BJ (cell line): ENCODE measurements at regions not wholly inside any gene's neighbourhood (a gene's known extent, or its start where the extent isn't known, plus 50 kb on each side); places are given as distances from the start of the nearest gene placed in this dataset.
"Not testable (repeated sequence)": the region's sequence is repeated elsewhere in the genome, so short reads cannot be mapped to it uniquely, and the experiment has no call there.

ENCODE experiments used
- CTCF ChIA-PET: fragments of 350-600 bp; formaldehyde crosslinking; extraction: SDS; loops from one replicate; lab custom pipeline; 2021; ENCODE audit warnings: antibody characterized with exemption, inconsistent platforms; lab: Yijun Ruan, JAX
- POLR2A ChIA-PET: fragments of 300-600 bp; sonication (Branson Sonifier 250); formaldehyde crosslinking; extraction: SDS; loops from one replicate; lab custom pipeline; 2021; ENCODE audit warnings: antibody characterized with exemption; lab: Charles Lee
- DNase-seq: peaks from one replicate; pipeline ENCODE4 v3.0.0-alpha.2; 2011; ENCODE audit warnings: low read depth
- H3K27me3 ChIP-seq: 2 replicates; pipeline ENCODE4 v1.6.0; 2011; ENCODE audit warnings: low read length; ENCODE audit not compliant: control insufficient read depth, insufficient read depth
- H3K36me3 ChIP-seq: 2 replicates; pipeline ENCODE4 v1.5.1; 2011; ENCODE audit warnings: low read length; ENCODE audit not compliant: control insufficient read depth, insufficient read depth
- H3K4me3 ChIP-seq: 2 replicates; pipeline ENCODE4 v1.5.1; 2011; ENCODE audit warnings: low read depth, mild to moderate bottlenecking, control low read depth, low read length
- TF ChIP-seq, protein P1 (sequence below): IDR thresholded peaks from 2 replicates; pipeline ENCODE4 v1.5.1; 2011; ENCODE audit warnings: low read depth, mild to moderate bottlenecking, control low read depth, inconsistent platforms, low read length, moderate library complexity; ENCODE audit not compliant: insufficient read depth

DNA sequence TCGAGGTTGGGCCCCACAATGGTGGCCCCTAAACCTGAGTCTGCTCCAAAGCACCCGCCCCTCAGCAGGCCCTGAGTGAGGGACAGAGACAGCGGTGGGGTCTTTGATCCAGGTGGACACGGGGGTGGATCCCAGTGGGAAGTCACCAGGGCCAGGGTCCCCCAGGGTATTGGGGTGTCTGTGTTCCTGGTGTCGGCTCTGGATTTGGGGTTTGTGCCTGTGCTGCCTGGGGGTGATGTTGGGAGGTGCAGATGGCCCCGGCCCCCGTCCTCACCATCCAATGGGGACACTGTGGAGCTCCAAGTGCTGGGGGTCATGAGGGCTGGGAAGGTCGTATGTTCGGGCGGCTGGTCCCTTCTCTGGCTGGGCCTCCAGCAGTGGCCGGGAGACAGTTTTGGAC, 354.2 kb downstream of the TMEM121 start:
- POLR2A ChIA-PET = no interaction called here
- CTCF ChIA-PET = no interaction called here

DNA sequence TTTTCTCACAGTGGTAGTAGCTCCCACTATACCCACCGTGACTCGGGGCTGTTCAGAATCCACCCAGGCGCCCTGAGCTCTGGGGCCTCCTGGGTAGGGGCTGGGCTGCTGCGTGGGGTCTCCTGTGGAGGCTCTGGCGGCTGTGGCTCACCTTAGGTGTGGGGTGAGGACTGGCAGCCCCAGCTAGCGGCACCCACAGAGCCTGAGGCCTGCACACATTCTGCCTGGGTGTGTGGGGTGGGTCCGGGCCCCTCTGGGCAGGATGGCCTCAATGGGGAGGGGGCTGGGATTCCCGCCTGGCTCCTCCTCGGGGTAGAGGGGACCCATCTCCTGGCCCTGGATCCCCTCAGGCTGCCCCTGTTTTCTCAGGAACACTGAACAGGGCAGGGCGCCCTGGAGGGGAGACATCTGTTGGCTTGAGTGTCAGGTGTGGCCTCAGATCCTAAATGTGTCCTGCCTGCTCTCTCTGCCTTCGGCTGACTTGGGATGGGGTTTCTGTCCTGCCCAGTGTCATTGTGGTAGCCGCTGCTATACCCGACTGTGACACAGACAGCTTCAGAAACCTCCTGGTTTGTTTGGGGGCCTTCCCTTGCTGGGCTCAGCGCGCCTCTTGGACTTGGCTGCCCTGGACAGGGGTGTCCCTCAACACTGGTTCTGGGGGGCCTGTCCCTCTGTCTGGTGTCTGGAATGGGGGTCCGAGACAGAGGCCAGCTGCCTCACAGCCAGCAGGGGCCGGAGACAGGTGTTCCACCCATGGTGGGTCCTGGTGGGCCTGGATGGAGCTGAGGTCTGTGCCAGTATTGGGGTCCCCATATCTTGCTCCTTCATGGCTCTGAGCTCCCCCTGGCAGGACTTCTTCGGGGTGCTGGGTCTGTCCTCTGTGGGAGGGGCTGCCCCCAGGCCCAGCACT, 354.9 kb downstream of the TMEM121 start:
- Histone ChIP-seq H3K27me3 (no peaks in the 10 kb centered on the region), H3K36me3 (no peaks in the 10 kb centered on the region), H3K4me3 (no peak overlapping the region)
- TF ChIP-seq, protein P1, sequence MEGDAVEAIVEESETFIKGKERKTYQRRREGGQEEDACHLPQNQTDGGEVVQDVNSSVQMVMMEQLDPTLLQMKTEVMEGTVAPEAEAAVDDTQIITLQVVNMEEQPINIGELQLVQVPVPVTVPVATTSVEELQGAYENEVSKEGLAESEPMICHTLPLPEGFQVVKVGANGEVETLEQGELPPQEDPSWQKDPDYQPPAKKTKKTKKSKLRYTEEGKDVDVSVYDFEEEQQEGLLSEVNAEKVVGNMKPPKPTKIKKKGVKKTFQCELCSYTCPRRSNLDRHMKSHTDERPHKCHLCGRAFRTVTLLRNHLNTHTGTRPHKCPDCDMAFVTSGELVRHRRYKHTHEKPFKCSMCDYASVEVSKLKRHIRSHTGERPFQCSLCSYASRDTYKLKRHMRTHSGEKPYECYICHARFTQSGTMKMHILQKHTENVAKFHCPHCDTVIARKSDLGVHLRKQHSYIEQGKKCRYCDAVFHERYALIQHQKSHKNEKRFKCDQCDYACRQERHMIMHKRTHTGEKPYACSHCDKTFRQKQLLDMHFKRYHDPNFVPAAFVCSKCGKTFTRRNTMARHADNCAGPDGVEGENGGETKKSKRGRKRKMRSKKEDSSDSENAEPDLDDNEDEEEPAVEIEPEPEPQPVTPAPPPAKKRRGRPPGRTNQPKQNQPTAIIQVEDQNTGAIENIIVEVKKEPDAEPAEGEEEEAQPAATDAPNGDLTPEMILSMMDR = no peak
- DNase-seq = no peak
- ChIA-PET POLR2A (no interaction called here), CTCF (no interaction called here)

More for the DNA sequence above, 354.2 kb downstream of the TMEM121 start:
- H3K36me3 ChIP-seq = no peaks in the 10 kb centered on the region
- no peak for DNase-seq
- H3K27me3 ChIP-seq = no peaks in the 10 kb centered on the region
- no peak overlapping the region for H3K4me3 ChIP-seq
- TF ChIP-seq, protein P1 = no peak

DNA sequence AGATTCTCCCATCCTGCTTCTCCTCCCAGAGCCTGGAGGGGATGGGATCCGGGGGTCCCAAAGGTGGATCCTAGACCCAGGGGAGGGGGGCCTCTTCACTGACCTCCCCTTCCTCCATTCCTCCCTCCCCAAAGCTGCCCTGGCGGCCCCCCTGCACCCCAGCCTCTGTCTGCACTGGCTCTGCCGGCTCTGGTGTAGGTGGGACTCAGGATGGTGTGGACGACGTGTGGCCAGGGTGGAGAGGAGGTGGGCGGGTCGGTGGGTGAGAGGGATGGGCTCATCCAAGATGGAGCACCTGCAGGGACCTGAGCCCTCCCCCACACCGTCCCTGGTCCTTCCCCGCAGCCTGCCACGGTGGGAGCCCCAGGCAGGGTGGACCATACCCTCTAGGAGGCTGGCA, 355.6 kb downstream of the TMEM121 start:
- H3K36me3 ChIP-seq, H3K4me3 ChIP-seq, CTCF ChIA-PET, POLR2A ChIA-PET, H3K27me3 ChIP-seq, DNase-seq: not testable (repeated sequence)

DNA sequence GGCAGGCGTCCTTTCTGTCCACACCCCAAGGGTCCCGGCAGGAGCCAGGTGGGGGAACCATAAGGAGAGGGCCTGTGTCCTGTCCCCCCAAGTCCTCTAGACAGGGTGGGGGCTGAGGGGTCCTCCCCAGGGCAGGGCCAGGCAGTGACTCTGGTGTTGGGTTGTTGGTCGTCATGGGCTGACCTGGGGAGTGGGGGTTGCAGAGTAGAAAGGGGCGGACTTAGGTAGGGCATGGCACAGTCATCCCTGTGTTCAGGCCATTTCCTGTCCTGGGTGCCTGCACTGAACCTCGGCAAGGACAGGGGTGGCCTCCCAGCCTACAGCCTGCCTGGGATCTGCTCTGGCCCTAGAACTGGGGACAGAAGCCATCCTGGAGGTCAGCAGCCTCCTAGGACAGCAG, 356.2 kb downstream of the TMEM121 start:
- TF ChIP-seq, protein P1 = no peak
- ChIA-PET CTCF (no interaction called here), POLR2A (no interaction called here)
- H3K4me3 ChIP-seq = no peak overlapping the region
- no peaks in the 10 kb centered on the region for H3K27me3 ChIP-seq
- no peak for DNase-seq
- no peaks in the 10 kb centered on the region for H3K36me3 ChIP-seq

DNA sequence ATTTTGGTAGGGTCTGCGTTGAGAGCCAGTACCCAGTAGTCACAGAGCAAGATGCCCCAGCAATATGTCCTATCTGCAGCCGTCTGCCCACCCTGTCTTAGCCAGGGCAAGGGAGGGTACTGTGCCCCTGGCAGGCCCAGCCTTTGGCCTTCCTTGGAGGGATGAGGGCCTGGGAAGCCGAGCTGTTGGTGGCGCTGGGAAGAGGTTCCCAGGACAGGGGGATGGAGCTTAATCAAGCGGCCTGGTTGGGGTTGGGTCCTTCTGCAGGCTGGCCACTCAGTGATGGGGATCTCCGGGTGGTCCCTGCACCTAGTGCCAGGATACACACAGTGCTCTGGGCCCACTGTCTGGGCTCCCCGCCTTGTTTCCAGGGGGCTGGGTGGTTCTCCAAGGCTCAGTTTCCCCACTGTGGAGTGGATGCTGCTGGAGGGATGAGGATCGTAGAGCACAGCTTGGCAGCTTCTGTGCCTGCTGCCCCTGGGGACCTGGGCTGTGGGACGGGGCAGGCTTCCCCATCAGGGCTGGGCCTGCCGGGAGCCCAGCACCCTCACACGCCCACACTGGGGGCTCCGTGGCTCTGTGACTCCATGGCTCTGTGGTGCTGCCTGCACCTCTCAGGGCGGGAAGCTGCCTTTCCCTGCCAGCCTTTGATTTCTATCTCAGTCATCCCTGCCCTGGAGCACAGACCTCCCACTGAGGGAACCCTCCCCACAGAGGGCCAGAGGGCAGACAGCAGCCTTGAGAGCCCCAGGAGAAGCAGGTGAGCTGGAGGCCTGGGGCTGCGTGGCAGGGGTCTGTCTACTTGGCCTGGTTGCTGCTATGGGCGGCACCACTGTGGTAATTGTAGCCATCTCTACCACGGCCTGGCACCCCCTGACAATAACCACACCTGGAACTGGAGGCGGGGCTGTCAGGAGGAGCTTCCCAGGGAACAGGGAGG, 357.0 kb downstream of the TMEM121 start:
- Histone ChIP-seq H3K36me3 (no peaks in the 10 kb centered on the region), H3K27me3 (no peaks in the 10 kb centered on the region), H3K4me3 (no peak overlapping the region)
- CTCF ChIA-PET = no interaction called here
- DNase-seq = no peak
- TF ChIP-seq, protein P1 = no peak
- POLR2A ChIA-PET = no interaction called here

DNA sequence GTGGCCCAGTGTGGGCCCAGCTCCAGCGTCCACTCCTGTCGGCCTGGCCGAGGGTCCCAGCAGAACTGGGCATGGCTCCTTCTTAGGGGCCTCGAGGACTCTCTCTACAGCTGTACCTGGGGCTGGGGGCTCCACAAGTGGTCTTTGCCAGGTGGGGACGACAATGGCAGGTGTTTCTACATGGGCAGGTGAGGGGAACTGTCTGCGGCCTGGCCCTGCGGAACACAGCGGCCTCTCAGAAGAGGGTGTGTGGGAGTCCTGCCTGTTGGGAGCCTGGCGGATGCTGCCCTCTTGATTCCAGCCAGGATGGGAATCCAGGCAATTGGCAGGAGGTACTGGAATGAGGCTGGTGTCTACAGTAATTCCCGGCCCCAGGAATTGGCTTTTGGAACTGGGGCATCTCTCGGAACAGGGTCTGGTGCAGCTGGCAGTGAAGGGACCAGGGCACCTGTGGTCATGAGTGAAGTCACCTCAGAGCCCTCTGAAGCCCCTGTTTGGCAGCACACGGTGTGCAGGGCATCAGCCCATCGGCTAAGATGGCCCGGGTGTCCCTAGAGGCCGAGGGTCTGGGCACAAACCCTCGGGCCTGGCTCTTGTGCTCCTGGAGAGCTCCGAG, 357.9 kb downstream of the TMEM121 start:
- DNase-seq, CTCF ChIA-PET, POLR2A ChIA-PET, H3K27me3 ChIP-seq, H3K36me3 ChIP-seq, H3K4me3 ChIP-seq: not testable (repeated sequence)
